ENCODE measurements at regions not wholly inside any gene's neighbourhood (a gene's known extent, or its start where the extent isn't known, plus 50 kb on each side); places are given as distances from the start of the nearest gene placed in this dataset.
"Not testable (repeated sequence)": the region's sequence is repeated elsewhere in the genome, so short reads cannot be mapped to it uniquely, and the experiment has no call there.

DNA sequence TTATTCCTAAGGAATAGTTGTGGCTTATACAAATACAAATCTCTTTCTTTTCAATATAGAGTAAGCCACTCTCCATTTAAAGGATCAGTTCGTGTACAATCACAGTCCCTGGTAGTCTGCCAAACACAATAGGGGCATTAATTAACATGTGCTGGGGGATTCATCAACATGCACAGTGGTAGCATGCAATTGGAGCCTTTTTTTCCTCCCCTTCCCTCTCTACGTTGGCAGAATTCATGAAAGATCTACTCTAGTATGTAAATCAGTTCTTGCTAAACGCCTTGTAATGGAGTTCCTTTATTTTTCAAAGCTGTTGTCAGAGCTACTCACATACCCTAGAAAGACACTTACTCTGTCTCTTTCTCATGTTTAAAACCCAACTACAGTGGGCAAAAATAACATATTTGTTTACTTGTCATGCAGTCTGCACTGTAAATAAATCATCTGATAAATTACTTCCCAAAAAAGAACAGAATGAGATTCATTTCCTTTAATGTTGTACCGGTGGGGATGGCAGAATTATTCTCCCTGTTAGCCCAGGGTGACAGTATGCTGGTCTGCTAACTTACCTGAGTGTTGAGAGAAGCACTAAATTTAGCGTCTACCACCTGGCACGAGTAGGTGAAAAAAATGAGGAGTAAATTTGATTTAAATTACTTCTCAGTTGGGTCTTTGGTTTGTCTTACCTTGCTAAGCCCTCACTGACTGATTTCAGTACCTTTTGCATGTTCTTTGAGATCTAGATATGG, 341.5 kb upstream of the CCNH start:
- DNase-seq (ENCODE audit: low read depth in 2 of 2): no peak

DNA sequence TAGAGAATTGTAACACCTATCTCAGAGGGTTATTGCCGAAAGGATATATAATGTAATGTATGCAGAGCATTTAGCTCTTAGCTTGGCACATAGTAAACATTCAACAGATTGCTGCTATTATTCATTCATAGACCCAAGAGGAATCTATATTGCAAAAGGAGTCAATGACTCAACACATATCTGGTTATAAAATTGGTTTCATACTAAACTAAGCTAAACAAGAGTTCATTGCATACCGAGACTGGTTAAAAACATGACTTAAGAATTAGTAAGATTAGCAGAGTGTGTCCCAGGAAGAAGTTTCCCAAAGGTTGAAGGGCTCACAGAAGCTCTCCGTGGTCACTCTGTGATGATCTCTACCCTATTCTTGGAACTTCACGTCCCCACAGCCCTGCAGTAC, 339.6 kb upstream of the CCNH start:
- no peak for DNase-seq (ENCODE audit: low read depth in 2 of 2)

DNA sequence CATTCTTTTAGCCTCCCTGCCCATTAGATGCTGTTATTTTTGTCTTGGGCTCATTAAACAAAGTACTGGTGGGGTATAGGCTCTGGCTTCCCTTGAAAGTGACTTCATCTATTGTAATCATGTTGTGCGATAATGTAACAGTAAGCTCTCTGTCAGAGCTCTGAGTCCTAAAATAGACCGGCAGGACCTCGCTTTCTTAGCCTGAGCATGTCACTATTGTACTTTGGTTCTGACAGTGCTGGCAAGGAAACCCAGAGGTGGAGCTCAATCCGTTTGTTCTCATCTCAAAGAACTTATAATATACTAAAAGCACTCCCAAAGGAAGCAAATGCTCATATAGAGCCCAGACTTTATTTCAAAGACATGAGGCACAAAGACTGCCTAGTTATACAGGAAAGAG, 339.1 kb upstream of the CCNH start:
- DNase-seq (ENCODE audit: low read depth in 2 of 2): no peak

DNA sequence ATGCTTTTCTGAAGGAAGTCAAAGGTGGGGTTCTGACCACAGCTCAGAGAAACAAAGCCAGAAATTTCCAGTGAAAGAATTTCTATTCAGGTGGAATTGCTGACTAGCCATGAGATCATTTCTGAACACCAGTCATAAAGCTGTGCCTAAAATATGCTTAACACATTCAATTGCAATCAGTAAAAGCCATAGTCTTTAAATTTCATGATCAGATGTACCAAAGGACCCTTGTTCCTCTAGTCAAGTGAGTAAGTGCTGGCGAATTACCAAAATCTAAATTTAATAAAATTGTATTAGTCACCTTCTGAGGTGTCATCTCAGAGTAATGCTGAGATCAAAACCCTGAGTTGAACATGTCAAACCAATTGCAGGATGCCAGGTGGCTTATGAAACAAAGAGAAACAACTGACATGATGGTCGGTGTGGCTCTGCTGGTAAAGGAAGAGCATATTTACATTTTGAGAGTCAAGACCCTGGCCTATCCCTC, 334.2 kb upstream of the CCNH start:
- no peak for DNase-seq (ENCODE audit: low read depth in 2 of 2)

DNA sequence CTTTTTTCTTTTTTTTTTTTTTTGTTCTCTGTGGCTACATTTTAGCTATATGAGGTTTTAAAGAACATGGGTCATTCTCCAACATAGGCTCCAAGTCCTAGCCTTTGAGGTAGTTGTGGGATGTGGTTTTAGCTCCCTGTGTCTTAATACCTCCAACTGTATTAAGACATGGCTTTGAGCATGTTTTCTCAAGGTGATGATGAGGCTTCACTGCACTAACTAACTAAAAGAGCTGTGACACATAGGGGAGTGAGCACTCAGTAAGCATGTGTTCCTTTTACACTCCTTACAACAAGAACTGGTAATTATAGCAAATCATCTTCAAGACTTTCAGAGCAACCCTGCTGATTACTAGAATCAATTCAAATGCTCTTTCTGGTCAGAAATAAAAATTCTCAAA, 333.6 kb upstream of the CCNH start:
- no peak for DNase-seq (ENCODE audit: low read depth in 2 of 2)

DNA sequence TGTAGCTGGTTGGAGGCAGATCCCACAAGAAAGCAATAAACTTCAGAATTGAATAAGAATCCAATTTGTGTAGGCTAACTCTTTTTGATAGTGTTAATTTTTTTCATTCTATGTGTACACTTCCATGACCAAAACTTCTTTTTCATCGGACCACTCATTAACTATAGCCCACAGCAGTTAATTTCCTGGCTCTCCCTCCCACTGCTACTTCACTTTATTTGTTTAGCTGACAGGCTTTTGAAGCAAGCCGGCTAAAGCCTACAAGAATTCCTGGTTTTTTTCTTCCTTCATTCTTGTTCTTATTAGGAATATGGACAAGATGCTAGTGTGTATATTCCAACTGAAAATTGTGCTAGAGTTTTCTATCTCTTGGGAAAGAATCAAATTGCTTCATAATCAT, 329.2 kb upstream of the CCNH start:
- DNase-seq (ENCODE audit: low read depth in 2 of 2): no peak

DNA sequence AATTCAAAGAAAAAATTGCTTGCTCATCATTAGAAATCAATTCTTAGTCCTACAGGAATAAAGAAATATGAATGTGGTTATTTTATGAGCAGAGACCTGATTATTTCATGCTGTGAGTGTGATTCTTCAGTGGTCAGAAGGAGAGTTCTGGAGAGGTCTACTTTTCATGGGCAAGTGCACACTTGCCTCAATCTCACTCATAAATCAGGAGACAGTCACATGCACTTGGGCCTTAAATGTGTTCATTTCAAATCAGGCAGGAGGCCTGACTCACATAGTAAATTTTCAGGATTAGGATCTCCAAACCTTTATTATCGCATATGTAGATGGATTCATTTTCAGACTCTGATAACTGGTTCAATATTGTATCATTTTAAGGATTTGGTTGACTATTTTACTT, 323.2 kb upstream of the CCNH start:
- DNase-seq (ENCODE audit: low read depth in 2 of 2): no peak

DNA sequence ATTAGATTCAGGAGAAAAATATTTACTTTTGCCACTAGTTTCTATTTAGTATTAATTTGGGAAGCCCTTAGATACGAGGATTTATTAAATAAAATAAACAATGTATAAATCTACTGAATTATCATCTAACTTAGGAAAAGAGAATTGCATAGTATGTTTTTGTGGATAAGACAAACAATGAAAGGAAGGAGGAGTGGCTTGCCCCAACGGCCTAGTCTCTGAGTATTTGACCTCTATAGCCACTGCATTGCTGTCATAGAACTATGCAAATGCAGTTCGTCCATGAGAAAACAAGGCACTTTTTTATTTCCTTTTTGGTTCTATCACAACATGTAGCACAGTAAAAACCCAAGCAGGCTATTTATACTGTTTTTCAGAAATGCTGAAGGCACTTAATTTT, 321.2 kb upstream of the CCNH start:
- peak in 1 of 2 donors; percentile 14 for DNase-seq (ENCODE audit: low read depth in 2 of 2)

DNA sequence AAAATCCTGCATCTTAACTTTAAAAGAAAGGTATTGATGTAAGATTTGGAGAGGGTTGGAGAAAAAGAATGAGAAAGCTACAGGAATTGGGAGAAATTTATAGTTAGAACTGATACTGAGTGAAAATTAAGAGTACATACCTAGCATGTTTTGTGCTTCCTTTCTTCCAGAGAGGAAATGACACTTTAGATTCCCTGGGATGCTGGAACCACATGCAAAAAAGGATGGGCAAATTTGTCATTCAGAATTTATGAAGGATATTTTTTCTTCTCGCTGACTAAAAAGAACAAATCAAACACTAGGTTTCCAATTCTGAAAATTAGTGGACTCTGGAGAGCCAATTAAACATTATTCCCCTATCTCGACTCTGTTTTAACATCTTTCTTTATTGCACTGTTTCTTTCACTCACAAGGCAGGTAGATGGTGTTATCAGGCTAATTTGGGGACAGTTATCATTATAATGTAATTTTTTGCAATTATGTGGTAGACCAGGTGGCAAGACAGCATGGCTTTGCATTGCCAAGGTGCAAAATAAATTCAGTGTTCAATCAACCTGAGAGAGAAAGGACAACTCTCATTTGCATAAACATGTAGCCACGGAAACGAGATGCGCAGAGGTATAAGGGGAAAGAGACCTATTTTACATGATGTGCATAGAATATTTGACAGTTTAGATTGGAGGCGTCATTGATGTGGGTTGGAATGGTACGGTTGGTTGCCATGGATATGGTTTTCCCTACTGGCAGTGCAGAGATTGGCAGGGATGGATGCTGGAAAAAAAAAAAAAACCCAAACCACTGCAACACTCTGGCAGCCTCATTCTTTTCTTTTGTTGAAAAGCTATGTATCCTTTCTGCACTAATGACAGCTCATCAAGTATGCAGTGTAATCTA, 320.4 kb upstream of the CCNH start:
- no peak for DNase-seq (ENCODE audit: low read depth in 2 of 2)

DNA sequence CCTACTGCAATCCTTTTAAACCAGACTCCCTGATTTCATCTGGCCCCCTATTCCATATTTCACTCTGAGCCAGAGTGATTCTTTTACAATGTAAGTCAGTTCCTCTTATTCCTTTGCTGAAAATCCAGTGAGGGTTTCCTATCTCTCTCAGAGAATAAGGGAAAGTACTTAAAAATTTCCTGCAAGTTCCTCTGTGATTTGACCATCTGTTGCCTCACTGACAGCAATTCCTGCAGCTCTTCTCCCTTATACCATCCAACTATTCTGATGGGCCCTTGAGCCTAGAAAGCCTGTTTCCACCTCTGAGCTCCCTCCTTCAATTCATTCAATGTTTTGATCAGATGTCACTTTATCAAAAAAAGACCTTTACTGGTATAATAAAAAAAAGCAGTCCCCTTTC, 317.1 kb upstream of the CCNH start:
- no peak for DNase-seq (ENCODE audit: low read depth in 2 of 2)

DNA sequence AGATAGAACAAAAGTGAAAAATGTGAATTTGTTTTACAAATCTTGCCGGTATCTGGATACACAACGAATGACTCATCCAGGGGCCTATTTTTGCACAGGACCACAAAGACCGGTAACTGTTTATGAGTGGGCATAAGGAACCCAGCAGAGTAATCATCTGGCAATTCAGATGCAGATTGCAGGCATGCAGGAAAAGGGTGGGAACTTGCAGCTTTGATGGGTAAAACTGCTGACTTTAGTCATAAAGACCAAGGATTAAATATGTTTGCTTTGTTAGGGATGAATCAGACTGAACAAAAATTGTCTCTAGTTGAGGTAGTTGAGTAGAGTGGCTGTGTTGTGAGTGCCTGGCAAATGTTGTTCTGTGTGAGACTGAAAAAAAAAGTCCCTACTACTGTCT, 309.6 kb upstream of the CCNH start:
- DNase-seq (ENCODE audit: low read depth in 2 of 2): no peak

DNA sequence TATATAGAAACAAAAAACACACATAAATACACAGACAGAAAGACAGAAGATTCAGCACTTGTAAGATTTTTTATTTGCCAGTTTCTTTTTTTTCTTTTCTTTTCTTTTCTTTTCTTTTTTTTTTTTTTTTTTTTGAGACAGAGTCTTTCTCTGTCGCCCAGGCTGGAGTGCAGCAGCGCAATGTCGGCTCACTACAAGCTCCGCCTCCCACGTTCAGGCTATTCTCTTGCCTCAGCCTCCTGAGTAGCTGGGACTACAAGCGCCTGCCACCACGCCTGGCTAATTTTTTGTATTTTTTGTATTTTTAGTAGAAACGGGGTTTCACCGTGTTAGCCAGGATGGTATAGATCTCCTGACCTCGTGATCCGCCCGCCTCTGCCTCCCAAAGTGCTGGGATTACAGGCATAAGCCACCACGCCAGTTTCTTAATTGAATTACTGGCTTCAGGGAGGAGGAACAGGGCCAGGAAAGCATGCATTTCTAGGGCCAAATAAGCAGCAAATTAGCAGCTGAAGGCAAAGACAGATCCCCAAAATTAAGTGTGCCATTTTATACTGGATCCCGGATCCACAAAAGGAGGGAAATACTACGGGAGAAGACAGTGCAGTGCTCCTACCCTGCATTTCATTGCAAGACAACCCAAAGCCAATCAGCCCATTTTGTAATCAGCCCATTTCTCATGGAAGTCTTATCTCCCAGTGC, 305.6 kb upstream of the CCNH start:
- not testable (repeated sequence) for DNase-seq (ENCODE audit: low read depth in 2 of 2)

DNA sequence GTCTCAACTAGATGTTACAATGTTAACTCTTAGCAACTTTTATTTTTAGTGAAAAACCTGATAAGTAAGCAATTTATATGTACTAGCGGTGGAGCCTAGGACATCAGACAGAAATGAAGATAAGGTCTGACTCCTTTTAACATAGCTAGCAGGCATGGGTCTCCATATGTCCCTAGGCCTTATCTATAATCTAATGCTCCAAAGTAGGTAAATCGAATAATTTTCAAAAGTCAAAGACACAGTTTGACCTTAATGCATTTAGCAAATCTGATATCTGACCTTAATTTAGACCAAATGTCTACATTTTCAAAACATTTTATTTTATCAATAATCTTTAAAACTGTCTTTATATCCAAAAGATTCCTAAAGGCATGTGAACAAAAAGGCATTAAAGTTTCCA, 305.0 kb upstream of the CCNH start:
- no peak for DNase-seq (ENCODE audit: low read depth in 2 of 2)

DNA sequence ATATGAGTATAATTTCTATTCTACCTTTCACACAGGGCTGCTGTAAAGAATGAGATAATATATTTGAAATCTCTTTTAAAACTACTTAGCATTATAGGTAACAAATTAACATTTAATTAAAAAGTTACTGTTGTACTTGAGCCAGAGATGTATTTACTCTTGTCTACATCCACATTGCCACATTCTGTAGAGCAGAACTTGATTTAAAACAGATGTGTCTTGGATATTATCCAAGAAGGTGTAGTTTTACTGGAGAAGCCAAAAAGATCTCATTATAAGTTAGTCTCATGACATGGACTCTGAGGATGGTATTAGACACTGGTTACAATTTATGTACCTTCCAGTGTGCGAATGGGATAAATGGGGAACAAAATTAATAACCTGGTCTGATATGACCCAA, 293.1 kb upstream of the CCNH start:
- DNase-seq (ENCODE audit: low read depth in 2 of 2): no peak

DNA sequence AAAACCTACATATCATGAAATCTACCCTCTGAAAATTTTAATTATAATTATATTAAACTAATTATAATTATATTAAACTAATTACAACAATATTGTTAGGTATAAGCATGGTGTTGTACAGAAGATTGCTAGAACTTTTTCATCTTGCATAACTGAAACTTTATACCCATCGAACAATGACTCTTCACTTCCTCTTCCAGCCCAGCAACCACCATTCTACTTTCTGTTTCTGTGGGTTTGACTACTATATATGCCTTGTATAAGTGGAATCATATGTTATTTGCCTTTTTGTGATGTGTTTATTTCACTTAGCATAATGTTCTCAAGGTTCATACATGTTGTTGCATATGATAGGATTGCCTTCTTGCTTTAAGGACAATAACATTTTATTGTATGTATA, 274.2 kb upstream of the CCNH start:
- no peak for DNase-seq (ENCODE audit: low read depth in 2 of 2)

DNA sequence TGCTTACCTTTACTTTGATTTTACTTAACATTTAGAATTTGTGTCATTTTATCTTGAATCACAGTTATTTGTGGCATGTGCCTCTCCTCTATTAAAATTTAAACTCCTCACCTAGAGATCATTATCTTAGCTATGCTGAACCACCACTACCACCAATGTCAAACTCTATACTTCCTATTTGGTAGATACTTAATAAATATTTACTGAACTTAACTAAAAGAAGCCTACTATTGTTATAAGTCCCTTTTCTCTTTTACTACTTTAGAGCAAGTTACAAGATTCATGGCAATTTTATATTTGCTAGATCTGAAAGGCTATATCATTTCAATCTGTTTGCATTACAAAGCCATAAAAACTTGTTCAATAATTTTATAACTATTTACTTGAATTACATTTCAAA, 273.3 kb upstream of the CCNH start:
- no peak for DNase-seq (ENCODE audit: low read depth in 2 of 2)

DNA sequence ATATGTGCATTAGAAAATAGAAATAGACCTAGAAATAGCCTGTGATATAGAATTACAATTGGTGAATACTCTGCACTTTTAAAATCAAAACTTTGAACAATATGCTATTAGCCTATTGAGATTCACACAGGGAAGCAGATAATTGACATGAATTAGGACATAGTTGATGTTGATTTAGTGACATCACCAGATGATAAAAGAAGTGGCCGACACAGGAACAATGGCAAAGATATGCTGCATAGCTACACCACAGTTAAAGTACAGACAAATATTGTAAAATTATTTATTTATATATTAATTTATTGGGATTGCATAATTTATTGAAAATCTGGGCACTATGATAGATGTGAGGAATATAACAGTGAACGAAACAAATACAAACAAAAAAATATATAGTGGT, 261.5 kb upstream of the CCNH start:
- no peak for DNase-seq (ENCODE audit: low read depth in 2 of 2)

DNA sequence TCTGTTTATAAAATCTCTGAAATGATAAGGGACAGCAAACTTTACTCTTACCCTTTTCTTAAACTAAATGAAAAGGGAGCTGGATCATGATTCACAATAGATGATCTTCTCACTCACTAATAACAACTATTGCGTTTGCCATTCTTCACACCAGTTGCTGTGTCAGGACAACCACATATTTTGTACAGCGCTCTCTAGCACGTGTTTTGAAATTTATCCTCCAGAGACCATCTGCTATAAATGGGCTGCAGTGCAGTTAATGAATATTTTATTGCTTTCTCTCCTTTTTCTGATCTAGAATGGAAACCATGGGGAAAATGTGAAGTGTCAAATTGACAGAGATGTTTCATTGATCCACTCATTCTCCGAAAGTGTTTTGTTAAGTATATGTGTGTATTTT, 258.4 kb upstream of the CCNH start:
- no peak for DNase-seq (ENCODE audit: low read depth in 2 of 2)

DNA sequence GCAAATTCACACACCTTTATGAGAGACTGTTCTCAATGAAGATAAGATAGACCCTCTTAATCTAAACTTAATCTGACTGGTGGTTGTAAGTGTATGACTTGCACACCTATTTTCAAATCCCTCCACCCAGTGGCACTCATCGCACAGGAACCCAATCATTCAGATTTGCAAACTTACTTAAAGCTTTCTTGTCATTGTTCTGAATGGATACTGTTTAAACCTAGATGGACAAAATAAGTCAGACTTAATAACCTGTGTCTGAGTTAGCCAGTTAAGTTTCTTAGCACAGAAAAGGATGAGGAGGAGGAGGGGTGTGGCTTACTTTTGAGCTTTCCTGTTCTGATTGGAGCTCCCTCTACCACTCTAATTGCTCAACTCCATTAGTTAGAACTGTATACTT, 252.4 kb upstream of the CCNH start:
- no peak for DNase-seq (ENCODE audit: low read depth in 2 of 2)

DNA sequence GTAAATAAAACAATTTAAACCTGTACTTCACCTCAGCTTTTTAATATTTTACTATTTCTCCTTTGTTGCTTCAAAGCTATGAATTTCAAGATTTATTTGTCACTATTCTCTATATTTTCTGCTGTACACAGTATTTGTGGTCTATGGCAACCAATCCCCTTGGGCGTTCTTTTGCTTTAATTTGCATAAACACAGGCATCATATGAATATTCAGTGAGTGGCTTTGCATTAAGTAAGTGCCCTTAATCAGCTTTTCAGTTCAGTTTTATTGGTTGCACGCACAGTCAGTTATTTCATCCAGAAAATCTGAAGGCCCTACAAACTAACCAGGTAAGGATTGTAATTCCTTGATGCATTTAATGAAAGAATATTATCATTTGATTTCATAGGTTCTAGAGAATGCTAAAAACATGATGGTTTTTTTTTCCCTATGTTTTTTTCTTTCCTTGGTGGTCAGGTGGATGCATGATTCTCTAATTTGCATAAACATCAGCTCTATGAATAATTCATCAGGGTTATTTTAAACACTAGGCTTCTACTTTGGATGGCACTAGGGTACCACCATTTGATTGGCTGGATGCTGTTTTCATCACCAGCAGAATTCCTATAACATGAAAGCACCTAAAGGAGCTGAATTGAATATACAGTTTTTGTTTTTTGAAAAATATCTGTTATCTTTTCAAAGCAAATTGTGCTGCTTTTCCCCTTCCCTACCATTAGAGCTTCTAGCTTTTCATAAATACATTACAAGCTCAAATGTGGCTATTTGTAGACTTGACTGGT, 249.2 kb upstream of the CCNH start:
- DNase-seq (ENCODE audit: low read depth in 2 of 2): no peak

DNA sequence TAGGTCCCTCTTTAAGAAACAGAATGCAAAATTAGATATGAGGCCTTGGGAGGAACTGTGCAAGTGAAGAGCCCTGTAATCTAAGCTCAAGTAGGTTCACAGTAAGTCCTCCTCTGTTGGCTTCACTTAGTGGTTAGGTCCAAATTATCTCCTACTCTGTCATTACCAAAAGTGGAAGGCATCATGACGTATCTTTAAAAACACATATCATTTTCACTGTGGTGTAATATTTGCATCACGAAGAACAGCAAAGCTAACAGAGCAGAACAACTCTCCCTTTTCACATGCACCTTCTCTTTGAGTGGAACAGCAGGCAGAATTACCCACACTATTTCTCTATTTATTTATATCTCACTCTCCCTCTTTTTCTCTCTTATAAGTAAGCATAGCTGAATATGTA, 240.5 kb upstream of the CCNH start:
- DNase-seq (ENCODE audit: low read depth in 2 of 2): no peak

DNA sequence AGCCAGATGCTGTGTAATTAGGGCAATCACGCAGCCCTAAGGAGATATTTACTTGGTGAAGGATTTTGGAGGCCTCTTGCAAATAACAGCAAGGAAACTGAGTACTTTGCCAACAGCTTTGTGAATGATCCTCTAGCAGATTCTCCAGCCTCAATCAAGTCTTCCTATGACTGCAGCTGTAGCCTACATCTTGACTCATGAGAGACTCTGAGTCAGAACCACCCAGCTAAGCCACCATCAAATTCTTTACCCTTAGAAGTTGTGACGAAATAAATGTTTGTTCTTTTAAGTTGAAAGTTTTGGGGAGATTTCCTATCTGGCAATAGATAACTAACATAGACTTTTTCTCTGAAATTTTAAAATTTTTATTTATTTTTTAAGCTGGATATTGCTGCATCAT, 237.6 kb upstream of the CCNH start:
- DNase-seq (ENCODE audit: low read depth in 2 of 2): no peak
